Midbrain (tissue), 1 donor: ENCODE measurements at regions not wholly inside any gene's neighbourhood (a gene's known extent, or its start where the extent isn't known, plus 50 kb on each side); places are given as distances from the start of the nearest gene placed in this dataset.

Experiments used
- DNase-seq: peaks from one replicate; lab custom pipeline; 2025; lab: John Stamatoyannopoulos, UW

GRCh38 chr13:89602655-89603054 is 1744.8 kb upstream of the MIR17HG start:
- DNase-seq: no peak

- no peak for DNase-seq
These were observed 1744.3 kb upstream of the MIR17HG start for GRCh38 chr13:89603187-89603586.

- DNase-seq: no peak
These were observed 1738.2 kb upstream of the MIR17HG start for GRCh38 chr13:89609318-89609717.

GRCh38 chr13:89610331-89610730 is 1737.2 kb upstream of the MIR17HG start:
- no peak for DNase-seq

GRCh38 chr13:89610881-89611280 is 1736.6 kb upstream of the MIR17HG start:
- no peak for DNase-seq

GRCh38 chr13:89627996-89628395 is 1719.5 kb upstream of the MIR17HG start:
- no peak for DNase-seq

- no peak for DNase-seq
These were observed 1718.9 kb upstream of the MIR17HG start for GRCh38 chr13:89628567-89628966.

- DNase-seq: no peak
These were observed 1697.3 kb upstream of the MIR17HG start for GRCh38 chr13:89650226-89650625.

- no peak for DNase-seq
These were observed 1686.7 kb upstream of the MIR17HG start for GRCh38 chr13:89660752-89661151.

GRCh38 chr13:89673789-89674311 is 1673.6 kb upstream of the MIR17HG start:
- DNase-seq: no peak

- no peak for DNase-seq
These were observed 1668.9 kb upstream of the MIR17HG start for GRCh38 chr13:89678466-89679121.

GRCh38 chr13:89684896-89685295 is 1662.6 kb upstream of the MIR17HG start:
- no peak for DNase-seq

- DNase-seq: no peak
These were observed 1661.3 kb upstream of the MIR17HG start for GRCh38 chr13:89686171-89686570.

GRCh38 chr13:89687066-89687465 is 1660.4 kb upstream of the MIR17HG start:
- no peak for DNase-seq

- peak; percentile 87 for DNase-seq
These were observed 1658.6 kb upstream of the MIR17HG start for GRCh38 chr13:89688918-89689317.

- no peak for DNase-seq
These were observed 1653.0 kb upstream of the MIR17HG start for GRCh38 chr13:89694451-89694850.

GRCh38 chr13:89695343-89696257 is 1651.9 kb upstream of the MIR17HG start:
- peak; percentile 62 for DNase-seq

GRCh38 chr13:89701913-89702312 is 1645.6 kb upstream of the MIR17HG start:
- no peak for DNase-seq

- no peak for DNase-seq
These were observed 1643.4 kb upstream of the MIR17HG start for GRCh38 chr13:89704040-89704439.

GRCh38 chr13:89708013-89708412 is 1639.5 kb upstream of the MIR17HG start:
- DNase-seq: no peak

- no peak for DNase-seq
These were observed 1626.3 kb upstream of the MIR17HG start for GRCh38 chr13:89721216-89721615.

- DNase-seq: no peak
These were observed 1620.6 kb upstream of the MIR17HG start for GRCh38 chr13:89726690-89727435.
